ENCODE measurements at regions not wholly inside any gene's neighbourhood (a gene's known extent, or its start where the extent isn't known, plus 50 kb on each side); places are given as distances from the start of the nearest gene placed in this dataset.

DNA sequence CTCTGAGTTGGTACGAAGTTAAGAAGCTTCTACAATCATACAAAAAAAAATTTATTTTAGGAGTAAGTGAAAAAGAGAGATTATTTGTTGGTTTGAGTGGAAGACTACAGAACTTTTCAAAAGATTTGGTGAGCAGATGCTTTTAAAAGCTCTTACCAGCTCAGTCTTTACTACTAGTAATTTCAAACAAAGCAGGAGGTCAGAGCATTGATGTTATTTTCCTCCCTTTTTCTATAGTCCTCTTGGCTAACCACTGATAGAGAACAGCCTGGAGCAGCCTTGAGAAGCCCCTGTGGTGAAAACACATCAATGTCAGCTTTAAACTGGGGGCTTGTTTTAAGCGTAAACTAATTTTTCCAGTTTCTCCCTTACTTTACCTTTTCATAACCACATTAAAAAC is 559.3 kb upstream of the CDH2 start:
- TF ChIP-seq POLR2AphosphoS5 (IDR thresholded peaks at IDR 0.05; ENCODE audit: low read length) = no peak
- TF ChIP-seq, protein P1, sequence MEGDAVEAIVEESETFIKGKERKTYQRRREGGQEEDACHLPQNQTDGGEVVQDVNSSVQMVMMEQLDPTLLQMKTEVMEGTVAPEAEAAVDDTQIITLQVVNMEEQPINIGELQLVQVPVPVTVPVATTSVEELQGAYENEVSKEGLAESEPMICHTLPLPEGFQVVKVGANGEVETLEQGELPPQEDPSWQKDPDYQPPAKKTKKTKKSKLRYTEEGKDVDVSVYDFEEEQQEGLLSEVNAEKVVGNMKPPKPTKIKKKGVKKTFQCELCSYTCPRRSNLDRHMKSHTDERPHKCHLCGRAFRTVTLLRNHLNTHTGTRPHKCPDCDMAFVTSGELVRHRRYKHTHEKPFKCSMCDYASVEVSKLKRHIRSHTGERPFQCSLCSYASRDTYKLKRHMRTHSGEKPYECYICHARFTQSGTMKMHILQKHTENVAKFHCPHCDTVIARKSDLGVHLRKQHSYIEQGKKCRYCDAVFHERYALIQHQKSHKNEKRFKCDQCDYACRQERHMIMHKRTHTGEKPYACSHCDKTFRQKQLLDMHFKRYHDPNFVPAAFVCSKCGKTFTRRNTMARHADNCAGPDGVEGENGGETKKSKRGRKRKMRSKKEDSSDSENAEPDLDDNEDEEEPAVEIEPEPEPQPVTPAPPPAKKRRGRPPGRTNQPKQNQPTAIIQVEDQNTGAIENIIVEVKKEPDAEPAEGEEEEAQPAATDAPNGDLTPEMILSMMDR (IDR thresholded peaks at IDR 0.05 in 2 of 3, conservative IDR thresholded peaks at IDR 0.05 in 1 of 3; ENCODE audit: control insufficient read depth in 2 of 3, extremely low read depth in 1 of 3, insufficient read depth in 1 of 3, low read depth in 3 of 3, low read length in 3 of 3) = no peak
